ENCODE measurements at regions not wholly inside any gene's neighbourhood (a gene's known extent, or its start where the extent isn't known, plus 50 kb on each side); places are given as distances from the start of the nearest gene placed in this dataset.

- TF ChIP-seq CTCF (IDR thresholded peaks at IDR 0.05) (no peak), POLR2A (IDR thresholded peaks at IDR 0.05) (no peak)
Observed at GRCh38 chrX:96563646-96564045, 121.0 kb upstream of the DIAPH2 start.
